Activated CD4-positive, alpha-beta T cell treated with anti-CD3 and anti-CD28 coated beads, Interleukin-2, Interleukin-4, amounts not matched to agents 100 ng/mL and 50 ng/mL, durations not matched to agents 16 hours and 8 hours (primary cell): ENCODE measurements at regions not wholly inside any gene's neighbourhood (a gene's known extent, or its start where the extent isn't known, plus 50 kb on each side); places are given as distances from the start of the nearest gene placed in this dataset.

ENCODE experiments used
- DNase-seq: peaks from one replicate; pipeline ENCODE4 v3.0.0-alpha.2; 2020; ENCODE audit warnings: low spot score

GRCh38 chr4:139611391-139611790 lies 54.2 kb upstream of the MGST2 start:
- no peak for DNase-seq

- no peak for DNase-seq
Observed at GRCh38 chr4:139609647-139610046, 53.6 kb upstream of the SETD7 start.

GRCh38 chr4:139607502-139608060 lies 51.6 kb upstream of the SETD7 start:
- DNase-seq, result no peak

- DNase-seq, result peak; percentile 14
Observed at GRCh38 chr4:139606579-139607501, 50.8 kb upstream of the SETD7 start.

- no peak for DNase-seq
Observed at GRCh38 chr4:139606103-139606502, 50.1 kb upstream of the SETD7 start.
